Activated CD8-positive, alpha-beta memory T cell treated with anti-CD3 and anti-CD28 coated beads for 24 hours (primary cell): ENCODE measurements at regions not wholly inside any gene's neighbourhood (a gene's known extent, or its start where the extent isn't known, plus 50 kb on each side); places are given as distances from the start of the nearest gene placed in this dataset.

ENCODE experiments used
- DNase-seq: peaks from one replicate; pipeline ENCODE4 v3.0.0-alpha.2; 2020

GRCh38 chr10:69684020-69684980, 54.3 kb downstream of the FAM241B start:
- DNase-seq = no peak

- DNase-seq = no peak
These were observed 54.9 kb downstream of the FAM241B start for GRCh38 chr10:69684981-69685353.

GRCh38 chr10:69685426-69685801, 55.4 kb downstream of the FAM241B start:
- DNase-seq = no peak

GRCh38 chr10:69685802-69686585, 55.9 kb downstream of the FAM241B start:
- no peak for DNase-seq

GRCh38 chr10:69686866-69687265, 56.8 kb downstream of the FAM241B start:
- DNase-seq = no peak

GRCh38 chr10:69687426-69687825, 57.4 kb downstream of the FAM241B start:
- no peak for DNase-seq

- DNase-seq = no peak
These were observed 62.2 kb downstream of the FAM241B start for GRCh38 chr10:69692267-69692666.

- no peak for DNase-seq
These were observed 62.8 kb downstream of the FAM241B start for GRCh38 chr10:69692891-69693290.

GRCh38 chr10:69693886-69694285, 63.8 kb downstream of the FAM241B start:
- no peak for DNase-seq

GRCh38 chr10:69696073-69696731, 66.2 kb downstream of the FAM241B start:
- no peak for DNase-seq

GRCh38 chr10:69697006-69697405, 67.0 kb downstream of the FAM241B start:
- DNase-seq = no peak

- no peak for DNase-seq
These were observed 73.2 kb downstream of the FAM241B start for GRCh38 chr10:69703256-69703655.

GRCh38 chr10:69703766-69704630, 74.0 kb downstream of the FAM241B start:
- no peak for DNase-seq

GRCh38 chr10:69709366-69709941, 79.4 kb downstream of the FAM241B start:
- DNase-seq = no peak

- no peak for DNase-seq
These were observed 80.2 kb downstream of the FAM241B start for GRCh38 chr10:69710008-69710888.

- no peak for DNase-seq
These were observed 82.3 kb downstream of the FAM241B start for GRCh38 chr10:69712342-69712741.

GRCh38 chr10:69714572-69714971, 84.5 kb downstream of the FAM241B start:
- DNase-seq = no peak

GRCh38 chr10:69715156-69715898, 85.3 kb downstream of the FAM241B start:
- DNase-seq = no peak

- DNase-seq = no peak
These were observed 85.7 kb upstream of the COL13A1 start for GRCh38 chr10:69715899-69716606.
